NCI-H69 (cell line): ENCODE measurements at regions not wholly inside any gene's neighbourhood (a gene's known extent, or its start where the extent isn't known, plus 50 kb on each side); places are given as distances from the start of the nearest gene placed in this dataset.
A peak's percentile ranks its signal among the peaks of the same experiment; 100 is the strongest.

Experiments
- DNase-seq: peaks from one replicate; lab custom pipeline; 2025; lab: John Stamatoyannopoulos, UW

DNA sequence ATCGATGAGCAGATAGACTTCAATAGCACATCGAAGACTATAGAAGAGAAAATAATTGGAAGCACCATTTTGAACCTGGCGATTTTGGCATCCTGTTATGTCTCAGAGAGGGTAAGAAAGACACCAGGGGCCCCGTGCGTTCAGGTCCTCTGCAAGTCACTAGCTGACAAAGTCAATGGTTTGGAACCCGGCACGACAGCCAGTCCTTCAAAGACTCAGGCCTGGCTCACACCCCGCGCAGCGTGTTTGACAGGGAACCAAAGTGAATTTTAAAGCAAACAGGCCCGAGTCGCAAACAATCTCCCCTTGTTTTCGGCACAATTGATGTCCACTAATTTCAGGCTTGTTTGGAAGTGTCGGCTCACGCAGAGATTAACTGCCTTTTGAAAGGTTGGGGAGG, 716.6 kb downstream of the BRD1 start:
- peak; percentile 49 for DNase-seq

- peak; percentile 39 for DNase-seq
Observed at GRCh38 chr22:49108636-49109315, 718.9 kb downstream of the BRD1 start.

- no peak for DNase-seq
Observed at GRCh38 chr22:49107961-49108530, 719.6 kb downstream of the BRD1 start.

DNA sequence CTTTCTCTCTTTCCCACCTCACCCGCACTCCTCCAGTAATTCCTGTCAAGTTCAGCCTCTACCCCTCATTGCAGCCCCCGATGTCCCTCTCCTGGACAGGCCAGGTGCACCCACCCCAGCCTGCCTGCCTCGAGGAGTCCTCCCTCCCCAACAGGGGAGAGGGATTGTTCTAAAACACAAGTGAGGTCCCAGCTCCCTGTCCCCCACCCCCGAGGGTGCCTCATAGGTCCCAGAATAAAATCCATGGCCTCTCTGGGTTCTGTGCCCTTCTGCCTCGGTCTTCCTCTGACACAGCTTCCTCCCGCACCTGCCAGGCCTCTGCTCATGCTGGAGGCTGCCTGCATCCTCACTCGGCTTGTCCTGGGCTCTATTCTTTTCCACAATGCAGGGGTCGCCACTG, 720.1 kb downstream of the BRD1 start:
- no peak for DNase-seq

DNA sequence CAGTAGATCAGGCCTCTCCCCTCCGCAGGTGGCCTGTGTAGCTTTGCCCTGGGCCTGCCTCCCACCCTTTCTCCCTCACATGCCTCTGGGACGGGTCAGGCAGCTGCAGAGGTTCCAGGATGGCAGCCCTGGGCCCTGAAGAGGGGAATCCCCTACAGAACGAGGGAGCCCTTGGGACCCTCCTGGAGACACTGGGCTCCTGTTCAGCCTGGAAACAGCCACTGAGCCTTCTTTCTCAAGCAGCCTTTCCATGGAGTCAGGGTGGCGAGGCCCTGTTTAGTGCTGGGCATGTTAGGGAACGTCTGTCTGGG, 720.9 kb downstream of the BRD1 start:
- DNase-seq = no peak

DNA sequence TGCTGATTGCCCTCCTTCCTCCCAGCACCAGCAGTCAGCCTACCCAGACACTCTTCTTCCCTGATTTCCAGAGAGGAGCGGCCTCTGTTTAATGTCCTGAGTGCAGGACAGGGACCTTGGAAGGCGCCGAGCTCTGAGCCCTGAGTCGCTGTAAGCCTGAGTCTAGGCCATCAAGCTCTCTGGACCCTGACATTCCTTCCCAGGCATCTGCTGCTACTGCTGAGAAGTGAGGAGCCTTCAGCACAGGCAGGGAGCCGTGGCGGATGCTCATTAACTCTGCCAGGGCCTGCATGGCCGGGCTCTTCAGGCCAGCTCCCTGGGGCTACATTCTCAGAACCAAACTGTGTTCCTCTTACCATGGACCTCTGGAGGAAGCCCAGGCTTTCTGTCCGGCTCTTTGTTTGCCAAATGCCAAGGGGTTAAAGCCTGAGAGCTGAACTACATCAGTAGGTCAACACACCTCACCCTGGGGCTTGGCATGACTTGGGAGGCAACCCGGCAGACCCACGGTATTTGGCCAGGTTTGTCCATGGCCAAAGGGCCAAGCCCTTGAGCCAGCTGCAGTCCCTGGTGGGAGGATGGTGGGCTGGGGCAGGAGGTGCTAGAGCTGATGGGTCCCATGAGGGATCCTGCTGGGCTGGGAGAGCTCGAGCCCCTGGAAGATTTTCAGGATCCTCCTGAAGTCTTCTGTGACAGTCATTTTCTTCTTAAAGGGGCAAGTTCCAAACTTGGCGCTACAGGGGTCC, 721.4 kb downstream of the BRD1 start:
- DNase-seq = peak; percentile 92

GRCh38 chr22:49104434-49104833, 723.2 kb downstream of the BRD1 start:
- no peak for DNase-seq

- peak; percentile 92 for DNase-seq
Observed at GRCh38 chr22:49103314-49104059, 724.2 kb downstream of the BRD1 start.

DNA sequence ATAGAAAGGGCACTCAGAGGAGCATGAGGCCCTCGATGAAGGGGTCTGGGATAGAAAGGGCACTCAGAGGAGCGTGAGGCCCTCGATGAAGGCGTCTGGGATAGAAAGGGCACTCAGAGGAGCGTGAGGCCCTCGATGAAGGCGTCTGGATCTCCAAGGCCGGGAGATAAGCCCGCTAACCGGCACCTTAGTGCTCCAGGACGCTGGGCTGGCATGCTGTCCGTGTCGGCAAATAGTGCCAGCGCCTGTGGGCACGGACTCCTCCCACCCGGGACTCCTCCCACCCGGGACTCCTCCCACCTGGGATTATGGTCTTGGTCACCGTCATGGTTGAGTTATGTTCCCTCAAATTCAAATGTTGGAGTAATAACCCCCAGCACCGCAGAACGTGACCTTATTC, 725.3 kb downstream of the BRD1 start:
- DNase-seq = no peak

- no peak for DNase-seq
Observed at GRCh38 chr22:49101873-49102272, 725.8 kb downstream of the BRD1 start.

- no peak for DNase-seq
Observed at GRCh38 chr22:49101225-49101624, 726.4 kb downstream of the BRD1 start.

DNA sequence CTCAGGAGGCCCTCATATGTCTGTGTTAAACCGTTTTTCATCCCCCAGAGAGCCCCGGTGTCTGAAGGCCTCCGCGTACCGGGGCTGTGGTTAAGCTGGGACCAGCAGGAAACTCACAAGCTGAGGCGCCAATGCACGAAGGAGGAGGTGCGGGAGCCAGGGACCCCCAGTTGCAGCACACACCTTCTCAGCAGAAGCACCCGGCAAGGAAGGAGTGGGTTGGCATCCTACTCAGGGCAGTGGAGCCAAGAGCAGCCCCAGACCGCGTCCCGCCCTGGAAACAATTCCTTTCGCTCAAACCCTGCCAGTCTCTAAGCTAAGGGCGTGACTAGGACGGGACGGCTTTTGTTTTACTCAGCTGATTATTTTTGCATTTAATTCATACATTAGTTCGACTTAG, 726.9 kb downstream of the BRD1 start:
- no peak for DNase-seq

DNA sequence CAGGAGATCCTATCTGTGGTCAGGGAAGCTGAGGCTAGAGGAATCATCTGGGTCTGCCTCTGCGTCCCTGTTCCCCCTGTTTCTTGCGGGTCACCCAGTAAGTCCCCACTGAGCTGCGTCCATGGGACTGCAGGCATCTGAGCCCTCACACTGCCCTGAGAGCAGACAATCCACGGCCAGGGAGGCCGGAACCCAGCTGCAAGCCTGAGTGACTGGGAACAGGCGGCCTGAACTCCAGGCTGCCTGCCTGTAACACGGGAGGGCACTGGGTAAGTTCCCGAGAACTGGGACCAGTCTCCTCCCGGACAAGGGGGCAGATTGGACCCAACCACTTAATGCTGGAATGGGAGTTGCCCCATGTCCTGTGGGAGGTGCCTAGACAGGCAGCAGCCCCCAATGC, 727.4 kb downstream of the BRD1 start:
- no peak for DNase-seq

- peak; percentile 66 for DNase-seq
Observed at GRCh38 chr22:49099496-49100124, 728.1 kb downstream of the BRD1 start.

DNA sequence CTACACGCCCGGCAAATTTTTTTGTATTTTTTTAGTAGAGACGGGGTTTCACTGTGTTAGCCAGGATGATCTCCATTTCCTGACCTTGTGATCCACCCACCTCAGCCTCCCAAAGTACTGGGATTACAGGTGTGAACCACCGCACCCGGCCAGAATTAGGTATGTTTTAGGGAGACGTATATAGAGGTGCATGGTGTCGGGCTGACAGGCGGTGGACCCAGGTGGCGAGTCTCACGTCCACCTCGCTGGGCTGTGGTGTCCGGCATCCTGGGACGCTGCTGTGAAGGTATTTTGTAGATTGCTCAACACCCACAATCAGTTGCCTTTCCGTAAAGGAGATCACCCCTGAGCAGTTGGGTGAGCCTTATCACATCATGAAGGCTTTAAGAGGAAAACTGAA, 728.6 kb downstream of the BRD1 start:
- DNase-seq = no peak

GRCh38 chr22:49097966-49098365, 729.7 kb downstream of the BRD1 start:
- no peak for DNase-seq

DNA sequence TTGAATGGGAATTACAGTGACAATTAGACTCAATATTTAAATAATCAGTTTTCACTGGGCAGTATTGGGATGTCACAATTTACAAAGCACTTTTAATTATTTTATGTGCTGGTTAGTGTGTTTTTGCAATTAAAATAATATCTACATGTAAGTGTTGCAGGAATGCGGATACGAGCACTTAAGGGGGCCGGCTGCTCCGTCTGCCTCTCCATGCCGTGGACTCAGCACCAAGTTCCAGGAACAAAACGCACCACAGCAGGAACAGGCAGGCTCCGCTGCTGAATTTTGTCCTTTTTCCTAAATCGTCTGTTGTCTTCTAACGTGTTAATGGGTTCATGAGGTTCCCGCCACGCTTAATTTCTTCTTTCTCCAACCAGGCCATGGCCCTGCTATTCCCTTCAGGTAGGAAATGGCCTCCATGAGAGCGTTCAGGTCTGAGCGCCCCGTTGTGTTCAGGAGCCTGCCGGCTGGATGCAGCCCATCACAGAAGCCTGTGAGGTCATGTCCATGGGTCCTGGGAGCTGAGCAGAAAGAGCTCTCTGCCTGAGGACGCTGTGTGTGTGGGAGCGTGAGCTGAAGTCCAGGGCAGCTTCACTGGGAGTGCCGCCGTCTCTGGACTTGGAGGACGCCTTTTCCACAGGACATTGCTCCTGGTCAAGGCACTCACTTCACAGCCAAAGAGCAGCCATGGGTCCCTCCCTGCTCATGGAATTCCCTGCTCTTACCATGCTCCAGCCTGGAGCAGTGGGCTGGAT, 730.3 kb downstream of the BRD1 start:
- no peak for DNase-seq

GRCh38 chr22:49096476-49096875, 731.2 kb downstream of the BRD1 start:
- DNase-seq = no peak

DNA sequence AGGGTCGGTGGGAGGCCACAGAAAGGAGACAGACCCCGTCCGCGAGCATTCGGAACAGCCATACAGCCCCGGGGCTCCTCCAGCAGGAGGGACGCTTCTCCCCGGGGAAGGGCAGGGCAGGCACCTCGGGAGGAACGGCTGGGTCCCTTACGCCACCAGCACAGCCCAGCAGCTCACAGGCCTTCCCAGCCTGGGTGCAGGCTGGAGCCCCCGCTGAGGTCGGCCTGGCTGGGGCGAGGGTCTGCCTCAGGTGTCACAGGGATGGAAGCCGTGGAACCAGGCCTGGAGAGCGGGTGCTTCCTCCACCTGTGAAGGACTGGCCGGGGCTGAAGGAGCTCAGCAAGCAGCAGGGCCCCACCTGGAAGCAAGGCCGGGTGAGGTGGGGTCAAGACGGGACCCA, 732.3 kb downstream of the BRD1 start:
- no peak for DNase-seq

DNA sequence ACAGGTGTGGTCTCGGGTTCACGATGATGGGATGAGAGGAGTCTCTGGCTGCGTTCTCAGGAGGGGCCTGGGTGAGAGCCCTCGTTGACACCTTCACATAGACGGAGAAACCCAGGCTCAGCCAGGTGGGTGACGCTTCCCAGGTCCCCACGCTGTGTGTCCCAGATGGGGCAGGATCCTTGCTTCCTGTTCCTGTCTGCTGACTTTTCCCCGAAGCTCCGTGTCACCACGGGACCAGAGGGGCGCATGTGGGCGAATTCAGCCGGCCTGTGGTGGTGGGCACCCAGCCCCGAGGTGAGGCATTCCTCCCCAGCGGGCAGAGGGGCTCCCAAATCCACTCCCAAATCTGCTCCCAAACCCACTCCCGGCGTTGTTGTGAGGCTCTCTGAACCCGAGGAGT, 732.8 kb downstream of the BRD1 start:
- DNase-seq = no peak

DNA sequence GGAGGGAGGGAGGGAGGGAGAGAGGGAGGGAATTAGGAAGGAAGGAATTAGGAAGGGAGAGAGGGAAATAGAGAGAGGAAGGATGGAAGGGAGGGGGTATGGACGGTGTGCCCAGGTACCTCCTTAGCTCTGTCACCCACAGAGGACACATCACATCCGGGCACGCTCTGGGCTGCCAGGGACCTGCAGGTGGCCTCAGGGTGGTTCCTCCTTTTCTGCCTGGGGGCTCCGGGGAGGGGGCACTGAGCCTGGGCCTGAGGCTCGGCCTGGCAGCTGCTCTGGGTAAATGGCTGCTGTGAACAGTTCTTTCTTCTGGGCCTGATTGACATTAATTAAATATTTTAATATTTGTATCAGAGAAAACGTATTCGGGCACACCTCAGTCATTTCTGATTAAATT, 733.5 kb downstream of the BRD1 start:
- DNase-seq = peak; percentile 80
